COLO668 (cell line): ENCODE measurements at regions not wholly inside any gene's neighbourhood (a gene's known extent, or its start where the extent isn't known, plus 50 kb on each side); places are given as distances from the start of the nearest gene placed in this dataset.
A peak's percentile ranks its signal among the peaks of the same experiment; 100 is the strongest.

Experiments
- DNase-seq: peaks from one replicate; lab custom pipeline; 2025; ENCODE audit not compliant: unreplicated experiment; lab: John Stamatoyannopoulos, UW

DNA sequence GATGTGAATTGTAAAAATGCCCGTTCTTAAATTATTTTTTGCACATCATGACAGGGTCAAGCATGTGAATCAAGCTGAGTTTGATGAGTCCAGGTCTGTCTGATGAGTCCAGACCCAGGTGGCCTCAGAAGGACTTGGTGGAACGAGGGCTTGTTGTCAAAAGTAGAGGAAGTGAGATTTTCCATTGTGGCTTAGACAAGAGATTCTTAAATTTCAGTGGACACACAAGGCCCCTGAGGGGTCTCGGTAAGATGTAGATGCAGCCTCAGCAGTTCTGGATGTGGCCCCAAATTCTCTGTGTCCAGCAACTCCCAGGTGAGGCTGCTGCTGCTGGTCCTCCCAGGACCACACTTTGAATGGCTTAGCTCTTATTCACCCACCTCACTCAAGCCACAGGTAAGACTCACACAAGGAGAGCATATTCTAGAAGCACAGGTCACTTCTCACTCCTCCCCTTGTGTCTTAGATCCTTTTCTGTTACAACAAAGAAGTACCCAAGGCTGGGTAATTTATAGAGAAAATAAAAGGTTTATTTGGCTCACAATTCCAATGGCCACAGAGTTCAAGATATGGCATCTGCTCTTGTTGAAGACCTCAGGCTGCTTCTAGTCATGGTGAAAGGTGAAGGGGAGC, 98.8 kb downstream of the GGTLC2 start:
- DNase-seq: no peak

DNA sequence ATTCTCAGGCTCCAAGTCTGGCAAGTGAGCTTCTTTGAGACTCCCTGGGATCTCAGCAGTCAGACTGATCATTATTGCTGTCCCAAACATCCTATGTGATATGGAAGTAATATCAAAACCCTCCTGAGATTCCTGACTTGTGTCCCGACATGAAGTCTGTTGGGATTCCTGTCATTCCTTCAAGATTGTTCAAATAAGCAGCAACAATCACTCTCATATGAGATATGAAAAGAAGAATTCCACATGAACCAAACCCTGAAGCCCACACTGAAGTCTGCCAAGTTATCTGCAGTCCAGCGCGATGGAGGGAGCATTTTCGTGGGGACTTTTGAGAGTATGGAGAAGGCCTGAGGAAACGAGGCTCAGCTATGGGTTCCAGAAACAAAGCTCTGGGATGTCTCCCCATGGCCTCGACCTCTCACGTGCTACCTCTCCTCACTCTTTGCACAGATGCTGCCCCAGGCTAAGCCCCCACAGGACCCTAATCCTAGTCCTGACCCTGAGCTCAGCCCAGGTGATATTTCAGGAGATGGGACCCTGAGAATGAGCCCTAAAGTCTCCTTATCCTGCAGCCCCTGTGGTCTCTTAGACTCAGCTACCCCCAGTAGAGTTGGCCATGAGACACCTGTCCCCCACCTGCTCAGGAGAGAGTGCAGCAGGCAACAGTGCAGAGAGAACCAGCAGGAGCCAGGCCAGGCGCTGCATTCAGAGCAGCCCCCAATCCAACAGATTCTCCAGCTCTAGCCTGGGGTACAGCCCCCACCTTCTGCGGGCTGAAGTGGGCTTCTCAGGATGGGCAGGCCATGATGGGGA, 100.2 kb downstream of the GGTLC2 start:
- DNase-seq: no peak

DNA sequence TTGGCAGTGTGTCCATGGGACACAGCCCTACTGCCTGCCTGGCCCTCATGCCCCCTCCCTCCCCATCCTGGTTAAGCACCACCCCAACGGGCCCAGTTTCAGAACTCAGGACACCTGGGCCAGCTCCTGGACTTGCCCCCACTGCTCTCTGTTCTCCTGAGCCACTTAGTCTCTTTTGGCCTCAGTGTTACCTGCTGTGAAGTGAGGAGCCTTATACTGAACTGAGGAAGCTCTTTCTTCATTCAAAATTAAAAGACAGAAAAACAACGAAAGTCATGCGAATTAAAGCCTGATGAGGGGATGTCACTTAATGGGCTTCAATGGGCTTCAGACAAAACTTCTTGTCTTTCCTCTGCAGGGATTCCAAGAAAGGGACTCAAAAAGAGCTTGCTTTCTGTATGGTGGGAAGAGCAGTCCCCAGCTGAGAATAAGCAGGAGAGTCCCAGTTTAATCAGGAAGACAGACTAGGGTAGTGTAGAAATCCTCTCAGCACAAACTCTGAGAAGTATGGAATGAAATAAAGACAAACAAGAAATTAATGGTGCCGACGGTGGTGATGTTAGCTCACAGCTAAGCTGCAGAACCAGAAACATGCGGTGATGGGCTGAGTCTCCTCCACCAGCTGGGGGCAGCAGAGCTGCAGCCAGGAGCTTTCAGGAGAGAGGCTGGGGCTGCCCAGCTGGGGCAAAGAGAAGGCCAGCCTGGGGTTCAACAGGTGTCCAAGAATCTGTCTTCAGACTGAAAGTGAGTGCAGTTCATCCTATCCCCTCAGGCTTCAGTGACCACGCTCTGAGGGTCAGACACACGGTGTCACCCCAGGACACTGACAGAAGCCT, 101.0 kb downstream of the GGTLC2 start:
- DNase-seq: peak; percentile 58

DNA sequence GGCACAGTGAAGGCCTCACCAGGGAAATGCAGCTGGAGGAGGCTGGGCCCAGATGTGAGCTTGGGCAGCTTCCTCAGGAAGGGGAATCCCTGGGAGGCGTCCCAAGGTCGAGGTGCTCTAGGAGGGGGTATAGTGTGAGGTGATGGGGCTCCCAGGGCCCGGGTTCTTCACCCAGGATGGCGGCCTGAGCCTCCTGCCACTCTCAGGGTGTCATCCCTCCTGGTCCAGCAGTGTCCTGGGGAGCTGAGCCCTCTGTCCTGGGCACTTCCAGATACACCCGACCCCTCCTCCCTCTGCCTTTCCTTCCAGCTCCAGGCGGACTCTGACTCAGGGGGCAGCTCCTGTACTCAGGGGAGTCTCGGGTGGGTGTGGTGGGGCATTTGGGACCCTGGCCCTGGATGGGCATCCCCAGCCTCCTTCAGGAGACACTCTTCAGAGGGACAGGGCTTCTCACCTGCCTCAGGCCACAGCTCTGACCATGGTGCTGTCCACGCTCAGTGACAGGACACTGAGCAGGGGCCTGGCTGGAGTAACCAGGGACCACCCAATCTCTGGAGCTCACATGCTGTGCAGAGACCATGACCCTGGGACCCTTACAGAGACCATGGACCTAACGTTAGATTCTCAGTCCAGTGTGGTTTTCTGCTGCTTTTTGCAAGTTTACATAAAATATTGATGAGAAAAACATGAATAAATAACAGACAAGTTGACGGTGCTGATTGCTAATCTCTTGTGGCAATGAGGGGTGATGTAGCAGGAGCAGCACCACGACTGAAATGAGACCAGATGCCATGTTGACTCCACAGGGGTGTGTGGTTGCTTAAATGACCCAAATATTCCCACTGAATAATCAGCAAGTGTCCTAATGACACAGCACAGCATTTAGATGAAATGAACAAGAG, 101.9 kb downstream of the GGTLC2 start:
- no peak for DNase-seq

DNA sequence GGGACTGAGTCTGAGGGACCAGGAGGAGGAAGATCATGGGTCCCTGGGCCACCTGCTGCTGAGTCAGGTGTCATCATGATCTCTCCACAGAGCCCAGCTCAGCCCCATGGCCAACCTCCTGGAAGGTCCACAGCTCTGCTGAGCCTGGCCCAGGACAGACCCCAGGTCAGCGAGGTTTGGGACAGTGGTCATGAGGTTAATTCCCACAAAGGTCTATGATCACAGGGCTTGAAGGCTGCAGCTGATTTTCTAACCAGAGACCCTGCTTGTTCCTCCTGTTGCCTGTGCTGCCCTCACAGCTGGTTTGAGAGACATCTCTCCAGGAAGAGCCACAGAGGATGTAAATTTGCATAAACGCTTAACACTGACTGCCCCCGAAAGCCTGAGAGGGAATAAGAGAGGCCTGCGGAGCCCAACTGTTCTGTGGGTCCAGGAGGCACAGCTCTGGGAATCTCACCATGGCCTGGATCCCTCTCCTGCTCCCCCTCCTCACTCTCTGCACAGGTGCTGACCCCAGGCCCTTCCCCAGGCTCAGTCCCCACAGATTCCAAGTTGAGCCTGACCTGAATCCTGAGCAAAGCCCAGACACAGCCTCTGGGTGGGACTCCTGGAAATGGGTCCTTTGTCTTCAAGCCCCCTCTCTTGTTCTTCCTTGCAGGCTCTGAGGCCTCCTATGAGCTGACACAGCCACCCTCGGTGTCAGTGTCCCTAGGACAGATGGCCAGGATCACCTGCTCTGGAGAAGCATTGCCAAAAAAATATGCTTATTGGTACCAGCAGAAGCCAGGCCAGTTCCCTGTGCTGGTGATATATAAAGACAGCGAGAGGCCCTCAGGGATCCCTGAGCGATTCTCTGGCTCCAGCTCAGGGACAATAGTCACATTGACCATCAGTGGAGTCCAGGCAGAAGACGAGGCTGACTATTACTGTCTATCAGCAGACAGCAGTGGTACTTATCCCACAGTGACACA, 102.8 kb downstream of the GGTLC2 start:
- DNase-seq: no peak

DNA sequence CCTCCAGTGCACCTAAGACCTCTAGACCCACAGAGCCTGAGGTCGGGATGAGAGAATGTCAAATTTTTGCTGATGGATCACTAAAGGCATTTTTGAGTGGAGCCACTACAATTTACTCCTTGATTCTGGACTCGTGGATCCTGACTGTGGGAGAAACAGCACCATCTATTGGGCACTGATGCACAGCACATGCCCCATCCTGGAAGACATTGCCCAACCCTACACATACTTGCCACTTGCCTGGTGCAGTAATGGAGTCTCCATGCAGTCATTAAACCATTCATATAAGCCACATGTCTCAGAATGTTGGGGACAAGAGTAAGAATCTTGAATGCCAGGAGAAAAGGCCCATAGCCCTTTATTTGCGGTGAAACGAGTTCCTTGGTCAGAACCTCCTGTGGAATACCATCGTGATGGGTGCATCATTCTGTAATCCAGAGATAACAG, 103.9 kb downstream of the GGTLC2 start:
- peak; percentile 21 for DNase-seq

DNA sequence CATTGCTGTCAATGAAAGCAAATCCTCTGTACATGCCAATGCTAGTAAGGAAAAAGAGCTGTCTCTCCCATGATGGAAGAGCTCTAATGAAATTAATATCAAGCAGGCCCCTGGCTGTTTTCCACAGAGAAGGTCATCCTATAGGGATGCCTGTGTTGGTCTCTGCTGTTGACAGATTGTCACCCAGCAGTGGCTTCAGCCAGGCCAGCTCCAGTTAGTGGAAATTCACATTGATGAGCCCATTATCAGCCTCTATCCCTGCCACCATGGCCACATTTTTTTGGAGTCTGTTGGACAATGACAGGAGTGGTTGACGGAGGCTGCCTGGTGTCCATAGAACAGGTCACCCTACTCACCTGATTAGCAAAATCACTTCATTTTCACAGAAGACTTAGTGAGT, 104.3 kb downstream of the GGTLC2 start:
- no peak for DNase-seq

DNA sequence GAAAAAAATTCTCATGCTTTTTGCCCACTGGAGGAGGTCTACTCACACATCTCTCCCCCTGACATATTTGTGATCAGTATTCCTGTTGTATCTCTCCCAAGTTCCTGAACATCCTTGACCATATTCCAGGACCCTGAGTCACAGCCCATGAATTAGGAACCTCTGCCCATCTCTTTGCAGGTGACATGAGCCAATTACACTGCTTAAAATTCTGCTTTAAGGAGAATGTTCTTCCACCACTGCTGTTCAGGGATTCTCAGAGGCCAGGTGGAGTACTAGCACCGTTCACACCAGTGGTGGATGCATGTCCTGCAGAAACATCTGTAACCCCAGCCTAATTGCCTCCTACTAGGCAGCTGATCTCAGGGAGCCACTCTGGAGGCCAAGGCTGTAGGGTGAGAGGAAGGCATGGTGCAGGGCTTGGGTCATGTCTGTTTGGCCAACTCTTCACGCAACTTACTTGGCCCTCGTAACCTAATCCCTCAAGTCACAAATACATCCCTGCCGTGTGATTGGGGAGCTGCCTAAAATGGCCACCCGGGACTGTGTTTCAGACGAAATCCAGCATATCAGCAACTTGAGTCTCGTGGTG, 104.8 kb downstream of the GGTLC2 start:
- no peak for DNase-seq

DNA sequence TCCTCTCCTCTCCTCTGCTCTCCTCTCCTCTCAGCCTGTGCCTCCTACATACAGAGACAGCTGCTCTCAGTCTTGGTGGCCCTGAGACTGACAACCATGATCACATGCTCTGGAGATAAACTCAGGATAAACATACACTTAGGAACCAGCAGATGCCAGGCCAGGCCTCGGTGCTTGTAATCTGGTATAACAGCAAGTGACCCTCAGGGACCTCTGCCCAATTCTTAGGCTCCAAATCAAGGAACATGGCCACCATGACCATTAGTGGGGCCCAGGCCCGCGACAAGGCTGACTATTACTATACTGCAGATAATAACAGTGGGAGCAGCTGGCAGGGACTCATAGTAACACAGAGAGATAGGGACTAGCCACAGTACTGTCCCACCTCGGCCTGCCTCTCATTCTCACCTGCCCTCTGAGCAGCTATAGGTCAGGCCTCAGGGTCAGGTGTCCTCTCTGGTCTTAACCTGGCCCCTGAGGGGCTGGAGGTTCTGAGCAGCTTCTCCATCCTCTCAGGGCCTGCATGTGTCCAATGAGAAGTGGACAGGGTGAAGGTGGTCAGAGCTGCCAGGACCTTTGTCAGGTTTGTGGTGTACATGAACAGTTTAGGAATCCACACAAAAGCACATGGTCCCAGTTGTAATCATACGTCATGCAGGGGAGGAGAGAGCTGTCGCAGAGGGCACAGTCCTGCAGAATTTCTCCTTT, 106.1 kb downstream of the GGTLC2 start:
- no peak for DNase-seq

DNA sequence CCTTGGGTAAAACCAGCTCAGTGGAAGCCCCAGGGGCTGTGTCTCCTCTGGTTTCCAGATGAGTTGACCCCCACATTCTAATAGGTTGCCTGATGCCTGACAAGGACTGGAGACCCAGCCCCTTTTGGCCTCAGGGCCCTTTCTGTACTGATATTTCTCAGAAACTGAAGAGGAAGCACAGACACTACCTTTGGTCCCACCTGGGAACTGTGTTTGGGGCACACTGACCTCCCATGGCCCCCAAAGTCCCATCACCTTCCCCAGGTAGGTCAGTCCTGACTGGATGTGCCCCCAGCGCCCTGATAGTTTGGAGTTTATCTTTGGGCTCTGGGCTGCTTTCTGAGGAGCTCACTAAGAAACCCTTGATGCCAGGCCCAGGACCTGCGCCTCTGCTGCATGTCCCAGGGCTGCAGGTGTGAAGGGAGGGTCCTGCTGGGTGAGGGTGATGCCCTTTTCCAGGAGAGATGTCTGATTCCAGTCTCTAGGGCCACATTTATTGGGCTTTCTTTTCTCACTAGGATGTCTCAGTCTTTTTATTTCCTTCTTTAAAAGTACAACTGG, 106.7 kb downstream of the GGTLC2 start:
- no peak for DNase-seq

DNA sequence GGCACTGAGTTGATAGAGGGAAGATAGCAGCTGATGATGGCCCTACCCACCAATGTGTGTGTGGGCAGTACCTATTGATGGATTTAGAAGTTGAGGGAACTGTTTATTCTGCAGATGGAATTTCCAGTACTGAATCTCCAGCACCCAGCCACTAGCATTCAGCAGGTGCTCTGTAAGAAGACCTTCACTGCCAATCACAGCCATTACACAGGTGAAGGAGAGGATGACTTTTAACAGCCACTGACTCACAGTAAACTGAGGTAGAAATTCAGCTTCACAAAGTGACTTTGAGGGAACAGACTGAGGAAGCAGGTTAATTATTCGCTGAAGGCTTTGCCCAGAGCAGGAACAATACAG, 107.8 kb downstream of the GGTLC2 start:
- no peak for DNase-seq

DNA sequence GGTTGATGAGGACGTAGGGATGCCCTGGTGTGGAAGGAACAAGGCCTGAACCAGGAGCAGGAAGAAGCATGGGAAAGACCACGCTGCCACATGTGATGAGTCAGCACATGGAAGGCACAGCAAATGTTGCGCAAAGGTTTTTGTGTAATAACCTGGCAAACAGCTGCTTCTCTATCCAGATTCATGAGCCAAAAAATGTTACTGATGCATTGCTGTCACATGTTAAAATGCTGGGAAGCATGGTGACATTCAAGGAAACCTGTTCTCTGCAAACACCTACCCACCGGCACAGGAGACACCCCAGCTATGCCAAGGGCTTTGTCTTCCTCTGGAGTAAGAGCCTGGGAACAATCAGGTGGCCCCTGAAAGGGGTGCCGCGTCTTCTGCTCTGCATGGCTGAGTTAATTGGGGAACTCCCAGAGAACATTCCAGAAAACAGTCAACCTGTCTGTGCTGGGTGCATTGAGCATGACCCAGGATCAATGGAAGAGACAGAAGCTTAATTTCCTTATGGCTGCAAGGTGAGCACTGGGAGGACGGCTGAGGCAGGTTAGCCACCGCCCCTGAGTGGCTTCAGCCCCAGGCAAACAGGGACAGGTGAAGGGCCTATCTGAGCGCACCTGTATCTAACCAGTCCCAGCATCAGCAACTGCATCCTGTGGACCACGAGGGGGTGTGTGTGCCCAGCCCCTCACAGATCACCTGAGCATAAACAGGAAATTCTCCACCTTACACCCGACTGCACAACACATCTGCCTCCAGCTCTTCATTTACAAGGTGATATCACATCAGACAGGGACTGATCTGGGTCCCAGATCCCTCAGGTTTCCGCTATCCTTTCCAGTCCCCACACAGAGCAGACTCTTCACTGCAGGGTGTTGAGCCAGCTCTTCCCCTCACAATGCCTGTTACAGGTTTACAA, 108.4 kb downstream of the GGTLC2 start:
- peak; percentile 65 for DNase-seq

DNA sequence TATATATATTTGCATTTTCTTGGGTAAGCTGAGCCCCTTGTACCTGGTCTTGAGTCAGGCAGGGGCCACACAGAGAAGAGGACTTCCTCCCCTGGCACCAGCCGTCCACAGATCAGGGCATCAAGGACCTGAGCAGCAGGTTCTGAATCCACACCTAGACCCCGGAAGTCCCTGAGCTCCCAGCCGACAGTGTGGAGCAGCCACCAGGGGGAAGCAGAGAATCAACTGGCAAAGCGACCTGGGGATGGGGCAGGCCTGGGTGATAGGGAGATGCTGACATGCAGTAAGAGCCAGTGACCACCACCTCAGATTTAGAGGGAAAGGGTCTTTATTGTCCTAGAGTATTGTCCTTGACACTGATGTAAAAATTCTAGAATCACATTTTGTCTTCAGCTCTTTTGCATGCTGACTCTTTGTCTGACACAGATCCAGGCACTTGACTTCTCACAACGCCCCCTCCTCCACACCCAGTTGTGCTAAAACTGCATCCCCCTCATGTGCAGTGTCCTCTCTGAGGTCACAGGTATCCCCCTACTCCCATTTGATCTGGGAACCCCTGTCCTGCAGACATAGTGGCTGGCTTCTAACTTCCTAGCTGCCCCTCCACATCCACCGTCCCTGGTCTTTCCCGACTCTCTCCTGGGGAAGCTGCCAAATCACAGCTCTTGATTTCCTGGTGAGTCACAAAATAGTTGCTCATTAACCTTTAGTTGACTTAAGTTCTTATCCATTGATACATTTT, 109.3 kb downstream of the GGTLC2 start:
- DNase-seq: peak; percentile 84

DNA sequence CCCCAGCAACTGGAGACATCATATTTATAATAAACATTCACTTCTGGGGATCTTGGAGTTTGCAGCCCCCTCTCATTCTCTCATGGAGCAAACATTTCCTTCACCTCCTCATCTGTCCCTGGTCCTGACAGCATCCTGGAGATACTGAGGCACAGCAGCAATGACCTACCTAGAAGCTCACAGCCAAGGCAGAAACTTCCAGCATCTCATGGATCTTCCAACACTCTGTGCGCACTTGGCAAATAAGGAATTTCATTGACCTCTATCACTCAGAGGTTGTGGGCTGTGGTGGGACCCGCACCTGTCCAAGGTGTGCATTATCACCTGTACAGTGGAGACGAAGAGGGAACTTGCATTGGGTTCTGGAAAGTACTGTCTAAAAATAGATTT, 109.8 kb downstream of the GGTLC2 start:
- DNase-seq: no peak

DNA sequence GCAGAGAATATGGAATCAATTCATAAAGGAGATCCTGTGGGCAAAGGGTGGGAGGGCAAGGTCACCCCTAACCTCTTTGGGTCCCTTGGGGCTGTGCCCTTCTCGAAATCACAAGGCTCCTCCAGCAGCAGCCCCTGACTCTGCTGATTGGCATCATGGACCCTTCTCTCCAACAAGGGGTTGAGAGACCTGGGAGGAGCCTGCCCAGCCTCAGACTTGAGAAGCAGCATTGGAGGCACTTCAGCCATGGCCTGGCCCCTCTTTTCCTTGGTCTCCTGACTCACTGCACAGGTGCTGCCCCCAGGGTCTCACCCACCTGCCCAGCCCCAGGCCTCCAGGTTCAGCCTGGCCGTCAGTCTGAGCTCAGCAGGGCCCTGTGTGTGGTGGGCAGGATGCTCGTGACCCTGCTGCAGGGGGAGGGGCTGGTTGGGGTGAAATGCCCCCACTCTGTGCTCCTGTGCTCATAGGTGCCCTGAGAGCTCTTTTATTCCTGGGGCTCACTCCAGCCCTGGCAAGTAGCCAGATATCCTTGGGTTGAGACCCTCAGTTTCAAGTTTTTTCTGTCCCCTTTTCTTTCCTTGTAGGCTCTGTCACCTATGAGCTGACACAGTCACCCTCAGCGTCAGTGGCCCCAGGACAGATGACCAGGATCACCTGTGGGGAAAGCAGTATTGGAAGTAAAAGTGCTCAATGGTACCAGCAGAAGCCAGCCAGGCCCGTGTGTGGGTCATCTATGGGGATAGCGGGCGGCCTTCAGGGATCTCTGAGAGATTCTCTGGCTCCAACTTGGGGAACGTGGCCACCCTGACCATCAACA, 110.8 kb downstream of the GGTLC2 start:
- no peak for DNase-seq

DNA sequence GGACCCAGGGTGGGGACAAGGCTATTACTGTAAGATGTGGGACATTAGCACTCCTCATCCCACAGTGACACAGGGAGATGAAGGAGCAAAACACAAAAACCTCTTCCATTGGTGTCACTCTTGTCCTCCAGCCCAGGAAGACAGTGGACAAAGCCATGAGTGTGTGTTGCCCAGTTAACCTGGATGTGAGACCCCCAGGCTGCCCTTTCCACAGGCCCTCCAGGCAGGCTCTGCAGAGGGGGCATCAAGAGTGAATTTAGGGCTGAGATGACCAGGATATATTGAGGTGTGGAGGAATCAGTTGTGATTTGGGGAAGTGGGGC, 111.3 kb downstream of the GGTLC2 start:
- DNase-seq: no peak
